A549 (cell line): ENCODE measurements at regions not wholly inside any gene's neighbourhood (a gene's known extent, or its start where the extent isn't known, plus 50 kb on each side); places are given as distances from the start of the nearest gene placed in this dataset.

Source experiments
- ATAC-seq, 2 experiments: fragments of 200-7000 bp in 1 of 2; fragments of >200 bp in 1 of 2; cut with Nextera tagmentation in 1 of 2; cut with Tn5 transposase in 1 of 2; 3 replicates each; pipeline versions ENCODE4 v1.8.0 to v1.9.1; 2018 to 2020; ENCODE audit warnings: mild to moderate bottlenecking in 1 of 2, moderate library complexity in 1 of 2
- CTCF ChIA-PET: fragments of 300-600 bp; sonication (Branson Sonifier 250); formaldehyde crosslinking; extraction: SDS; loops from one replicate; lab custom pipeline; 2021; ENCODE audit warnings: antibody characterized with exemption, inconsistent platforms; lab: Yijun Ruan, JAX
- POLR2A ChIA-PET: fragments of 350-600 bp; formaldehyde crosslinking; extraction: SDS; loops from one replicate; lab custom pipeline; 2021; ENCODE audit warnings: antibody characterized with exemption, inconsistent platforms; lab: Yijun Ruan, JAX
- DNase-seq, 2 experiments: peaks; one replicate each; pipeline versions ENCODE4 v3.0.0 to v3.0.0-alpha.2; 2011 to 2016; ENCODE audit warnings: low read depth in 1 of 2, low spot score in 1 of 2
- FAIRE-seq: peaks from 2 replicates; lab custom pipeline; 2011; peaks lifted over from hg19 to GRCh38; lab: Jason Lieb, UNC
- H3K27ac ChIP-seq, 2 experiments: fragments of >200 bp; sonication (Bioruptor Twin); formaldehyde crosslinking; 3 replicates each; pipeline ENCODE4 v1.5.1; 2016 to 2017
- H3K4me1 ChIP-seq: fragments of >200 bp; sonication (Bioruptor Twin); formaldehyde crosslinking; 3 replicates; pipeline ENCODE4 v1.6.1; 2016
- H3K4me2 ChIP-seq: fragments of >200 bp; sonication (Bioruptor Twin); formaldehyde crosslinking; 3 replicates; pipeline ENCODE4 v1.6.1; 2016
- H3K4me3 ChIP-seq: fragments of >200 bp; sonication (Bioruptor Twin); formaldehyde crosslinking; 3 replicates; pipeline ENCODE4 v1.5.1; 2016
- H3K9me3 ChIP-seq: fragments of >200 bp; sonication (Bioruptor Twin); formaldehyde crosslinking; 3 replicates; pipeline ENCODE4 v1.6.1; 2016
- CEBPB ChIP-seq, 2 experiments: fragments of >200 bp in 1 of 2; sonication (Bioruptor Twin) in 1 of 2; formaldehyde crosslinking in 1 of 2; IDR thresholded peaks; 2 replicates each; pipeline ENCODE4 v1.6.1; 2012 to 2016
- EHF ChIP-seq: fragments of 250-450 bp; sonication (Bioruptor Pico); IDR thresholded peaks from 2 replicates; pipeline ENCODE4 v1.5.0; 2020; ENCODE audit warnings: mild to moderate bottlenecking
- EHMT2 ChIP-seq: fragments of 200-600 bp; sonication (generic); IDR thresholded peaks from 2 replicates; pipeline ENCODE4 v1.6.1; 2016; ENCODE audit warnings: antibody characterized with exemption, low read depth, mild to moderate bottlenecking, moderate library complexity
- ESRRA ChIP-seq: fragments of 150-350 bp; IDR thresholded peaks from 2 replicates; pipeline ENCODE4 v1.6.1; 2014; ENCODE audit warnings: mild to moderate bottlenecking, low read length, borderline replicate concordance
- FOXS1 ChIP-seq: fragments of 250-450 bp; sonication (Bioruptor Pico); IDR thresholded peaks from 2 replicates; pipeline ENCODE4 v1.5.0; 2020; ENCODE audit warnings: mild to moderate bottlenecking, moderate library complexity
- HES2 ChIP-seq: fragments of >200 bp; sonication (Bioruptor Twin); formaldehyde crosslinking; IDR thresholded peaks from 2 replicates; pipeline ENCODE4 v1.6.1; 2016
- HEYL ChIP-seq: fragments of 250-450 bp; sonication (Bioruptor Pico); IDR thresholded peaks from 2 replicates; pipeline ENCODE4 v1.8.0; 2021; ENCODE audit warnings: mild to moderate bottlenecking, moderate library complexity
- HOXB13 ChIP-seq: fragments of 250-450 bp; sonication (Bioruptor Pico); IDR thresholded peaks from 2 replicates; pipeline ENCODE4 v1.5.0; 2020; ENCODE audit warnings: low read depth, mild to moderate bottlenecking, moderate library complexity
- JUNB ChIP-seq: fragments of >200 bp; sonication (Bioruptor Twin); formaldehyde crosslinking; IDR thresholded peaks from 2 replicates; pipeline ENCODE4 v1.6.1; 2016
- KDM5A ChIP-seq: fragments of 200-600 bp; sonication (generic); IDR thresholded peaks from 2 replicates; pipeline ENCODE4 v1.6.1; 2016; ENCODE audit warnings: antibody characterized with exemption, mild to moderate bottlenecking
- MAFK ChIP-seq: fragments of 450-650 bp; IDR thresholded peaks from 2 replicates; pipeline ENCODE4 v1.6.1; 2014; ENCODE audit not compliant: partially characterized antibody
- MAX ChIP-seq: IDR thresholded peaks from 2 replicates; pipeline ENCODE4 v1.6.1; 2012
- MYC ChIP-seq: IDR thresholded peaks from 2 replicates; pipeline ENCODE4 v1.6.1; 2012; ENCODE audit warnings: mild to moderate bottlenecking, inconsistent platforms, low read length, improper control_type of control experiment, borderline replicate concordance
- NPAS2 ChIP-seq: fragments of 250-450 bp; sonication (Bioruptor Pico); IDR thresholded peaks from 2 replicates; pipeline ENCODE4 v1.8.0; 2022; ENCODE audit warnings: mild to moderate bottlenecking, moderate library complexity, borderline replicate concordance
- PBX3 ChIP-seq: IDR thresholded peaks from 2 replicates; pipeline ENCODE4 v1.6.1; 2012
- POLR2A ChIP-seq: IDR thresholded peaks from 2 replicates; pipeline ENCODE4 v1.6.1; 2012; ENCODE audit warnings: mild to moderate bottlenecking, low read length
- RAD21 ChIP-seq, 2 experiments: fragments of >200 bp in 1 of 2; sonication (Bioruptor Twin) in 1 of 2; formaldehyde crosslinking in 1 of 2; IDR thresholded peaks in 1 of 2; conservative IDR thresholded peaks in 1 of 2; 2 replicates in 1 of 2; 3 replicates in 1 of 2; pipeline ENCODE4 v1.6.1; 2012 to 2018; ENCODE audit warnings: inconsistent platforms in 1 of 2
- RCOR1 ChIP-seq: fragments of 150-350 bp; IDR thresholded peaks from 2 replicates; pipeline ENCODE4 v1.6.1; 2014; ENCODE audit warnings: antibody characterized with exemption, low read length, low read depth
- REST ChIP-seq: fragments of 200-600 bp; sonication (generic); IDR thresholded peaks from 2 replicates; pipeline ENCODE4 v1.6.1; 2016; ENCODE audit warnings: antibody characterized with exemption, mild to moderate bottlenecking, moderate library complexity
- SMC3 ChIP-seq: fragments of >200 bp; sonication (Bioruptor Twin); formaldehyde crosslinking; IDR thresholded peaks from 3 replicates; pipeline ENCODE4 v1.6.1; 2018; ENCODE audit warnings: inconsistent platforms
- TP53 ChIP-seq: fragments of 250-450 bp; sonication (Bioruptor Pico); IDR thresholded peaks from 2 replicates; pipeline ENCODE4 v1.5.0; 2021; ENCODE audit warnings: mild to moderate bottlenecking, moderate library complexity
- ZFP36 ChIP-seq: fragments of 450-650 bp; IDR thresholded peaks from 2 replicates; pipeline ENCODE4 v1.6.1; 2014; ENCODE audit warnings: borderline replicate concordance; ENCODE audit not compliant: partially characterized antibody
- ZSCAN20 ChIP-seq: fragments of 250-450 bp; sonication (Bioruptor Pico); IDR thresholded peaks from 2 replicates; pipeline ENCODE4 v1.8.0; 2022; ENCODE audit warnings: mild to moderate bottlenecking, moderate library complexity
- WGBS: methylation state at CpG from one replicate; pipeline ENCODE4 v1.1.6; 2017; ENCODE audit errors: missing lambda C conversion rate; 5-methylcytosine and 5-hydroxymethylcytosine counted together

- H3K4me1 ChIP-seq = no peaks in the 10 kb centered on the region
- no peak overlapping the region for H3K4me3 ChIP-seq
- ATAC-seq (no peak), DNase-seq (no peak), FAIRE-seq (no peak)
- H3K27ac ChIP-seq = no peak overlapping the region
- H3K4me2 ChIP-seq = no peak overlapping the region
- CTCF ChIA-PET = no interaction called here
- TF ChIP-seq POLR2A (no peak), EHMT2 (no peak), SMC3 (no peak), HEYL (CRISPR knock-in tag) (no peak), MAFK (no peak), FOXS1 (CRISPR knock-in tag) (no peak), PBX3 (no peak), JUNB (no peak)
- POLR2A ChIA-PET = no interaction called here
- H3K9me3 ChIP-seq = no peaks in the 10 kb centered on the region
- 10% methylated on average over 1 of the region's 1 CpG for WGBS
These were observed 349.9 kb downstream of the COL11A1 start for GRCh38 chr1:102758418-102758817.

- H3K27ac ChIP-seq = no peak overlapping the region
- no peak overlapping the region for H3K4me3 ChIP-seq
- POLR2A ChIA-PET = no interaction called here
- 43% methylated on average over 2 of the region's 2 CpGs for WGBS
- FAIRE-seq = no peak
- no peaks in the 10 kb centered on the region for H3K4me1 ChIP-seq
- H3K4me2 ChIP-seq = no peak overlapping the region
- H3K9me3 ChIP-seq = no peaks in the 10 kb centered on the region
- no peak for ATAC-seq
- DNase-seq = no peak
- no peak for TF ChIP-seq RCOR1
- no peak for TF ChIP-seq MYC
- TF ChIP-seq ZSCAN20 (CRISPR knock-in tag) = no peak
- TF ChIP-seq MAX = no peak
- no peak for TF ChIP-seq KDM5A
- TF ChIP-seq RAD21 (conservative IDR thresholded peaks at IDR 0.05 in 1 of 2, IDR thresholded peaks at IDR 0.05 in 1 of 2) = no peak
- TF ChIP-seq ZFP36 = no peak
- TF ChIP-seq HOXB13 (CRISPR knock-in tag) = no peak
- no peak for TF ChIP-seq POLR2A
- no peak for TF ChIP-seq EHF (CRISPR knock-in tag)
- no peak for TF ChIP-seq NPAS2 (CRISPR knock-in tag)
- no peak for TF ChIP-seq CEBPB (IDR thresholded peaks at IDR 0.05)
- TF ChIP-seq HES2 = no peak
- no peak for TF ChIP-seq REST
- TF ChIP-seq JUNB = no peak
- no peak for TF ChIP-seq TP53 (CRISPR knock-in tag)
- TF ChIP-seq FOXS1 (CRISPR knock-in tag) = no peak
- TF ChIP-seq ESRRA = no peak
- TF ChIP-seq, all 56 proteins: peak for 0
- CTCF ChIA-PET = no interaction called here
These were observed 351.0 kb downstream of the COL11A1 start for GRCh38 chr1:102757363-102757762.
